ENCODE measurements at regions not wholly inside any gene's neighbourhood (a gene's known extent, or its start where the extent isn't known, plus 50 kb on each side); places are given as distances from the start of the nearest gene placed in this dataset.
"Not testable (repeated sequence)": the region's sequence is repeated elsewhere in the genome, so short reads cannot be mapped to it uniquely, and the experiment has no call there.

GRCh38 chr10:117454502-117454901 is 79.3 kb upstream of the PDZD8 start (continued):
- no peak for TF ChIP-seq ZBTB33 (IDR thresholded peaks at IDR 0.05)
- TF ChIP-seq JUND (IDR thresholded peaks at IDR 0.05) = no peak
- no peak for TF ChIP-seq FOXA2 (IDR thresholded peaks at IDR 0.05)

GRCh38 chr10:117453484-117453883 is 78.2 kb upstream of the PDZD8 start:
- 84% methylated on average over 5 of the region's 5 CpGs for WGBS
- DNase-seq (ENCODE audit: low spot score) = not testable (repeated sequence)

DNA sequence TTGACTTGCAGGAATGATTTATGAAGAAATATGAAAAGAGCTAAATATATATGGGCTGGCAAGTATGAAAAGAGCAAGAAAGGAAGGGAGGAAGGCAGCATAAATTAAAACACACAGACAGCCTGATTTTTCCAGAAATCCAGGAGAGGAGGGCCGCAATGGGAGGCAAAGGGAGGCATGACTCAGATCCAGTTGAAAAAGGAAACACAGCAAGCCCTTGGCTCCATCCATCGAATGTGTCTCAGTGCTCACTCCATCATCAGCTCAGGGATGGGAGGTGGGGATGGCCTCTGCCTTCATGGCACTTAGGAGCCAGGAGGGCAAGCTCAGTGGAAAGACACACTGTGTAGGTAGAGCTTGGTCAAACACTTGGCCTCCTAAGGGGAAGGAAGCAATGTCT is 75.7 kb upstream of the PDZD8 start:
- TF ChIP-seq FOXA1 (IDR thresholded peaks at IDR 0.05) = no peak
- TF ChIP-seq, protein P1, sequence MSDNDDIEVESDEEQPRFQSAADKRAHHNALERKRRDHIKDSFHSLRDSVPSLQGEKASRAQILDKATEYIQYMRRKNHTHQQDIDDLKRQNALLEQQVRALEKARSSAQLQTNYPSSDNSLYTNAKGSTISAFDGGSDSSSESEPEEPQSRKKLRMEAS (IDR thresholded peaks at IDR 0.05) = no peak
- no peak for TF ChIP-seq JUND (IDR thresholded peaks at IDR 0.05)
- TF ChIP-seq YY1 (IDR thresholded peaks at IDR 0.05) = no peak
- TF ChIP-seq NR2F2 (IDR thresholded peaks at IDR 0.05) = no peak
- no peak for TF ChIP-seq EGR1 (IDR thresholded peaks at IDR 0.05; ENCODE audit: low read depth in 2 of 2)
- TF ChIP-seq ZBTB33 (IDR thresholded peaks at IDR 0.05) = no peak
- no peak for TF ChIP-seq HNF4A (conservative IDR thresholded peaks at IDR 0.05)
- no peak for TF ChIP-seq ATF3 (IDR thresholded peaks at IDR 0.05)
- TF ChIP-seq RAD21 (IDR thresholded peaks at IDR 0.05) = no peak
- TF ChIP-seq SP1 (IDR thresholded peaks at IDR 0.05) = no peak
- TF ChIP-seq RXRA (IDR thresholded peaks at IDR 0.05) = no peak
- TF ChIP-seq, protein P2, sequence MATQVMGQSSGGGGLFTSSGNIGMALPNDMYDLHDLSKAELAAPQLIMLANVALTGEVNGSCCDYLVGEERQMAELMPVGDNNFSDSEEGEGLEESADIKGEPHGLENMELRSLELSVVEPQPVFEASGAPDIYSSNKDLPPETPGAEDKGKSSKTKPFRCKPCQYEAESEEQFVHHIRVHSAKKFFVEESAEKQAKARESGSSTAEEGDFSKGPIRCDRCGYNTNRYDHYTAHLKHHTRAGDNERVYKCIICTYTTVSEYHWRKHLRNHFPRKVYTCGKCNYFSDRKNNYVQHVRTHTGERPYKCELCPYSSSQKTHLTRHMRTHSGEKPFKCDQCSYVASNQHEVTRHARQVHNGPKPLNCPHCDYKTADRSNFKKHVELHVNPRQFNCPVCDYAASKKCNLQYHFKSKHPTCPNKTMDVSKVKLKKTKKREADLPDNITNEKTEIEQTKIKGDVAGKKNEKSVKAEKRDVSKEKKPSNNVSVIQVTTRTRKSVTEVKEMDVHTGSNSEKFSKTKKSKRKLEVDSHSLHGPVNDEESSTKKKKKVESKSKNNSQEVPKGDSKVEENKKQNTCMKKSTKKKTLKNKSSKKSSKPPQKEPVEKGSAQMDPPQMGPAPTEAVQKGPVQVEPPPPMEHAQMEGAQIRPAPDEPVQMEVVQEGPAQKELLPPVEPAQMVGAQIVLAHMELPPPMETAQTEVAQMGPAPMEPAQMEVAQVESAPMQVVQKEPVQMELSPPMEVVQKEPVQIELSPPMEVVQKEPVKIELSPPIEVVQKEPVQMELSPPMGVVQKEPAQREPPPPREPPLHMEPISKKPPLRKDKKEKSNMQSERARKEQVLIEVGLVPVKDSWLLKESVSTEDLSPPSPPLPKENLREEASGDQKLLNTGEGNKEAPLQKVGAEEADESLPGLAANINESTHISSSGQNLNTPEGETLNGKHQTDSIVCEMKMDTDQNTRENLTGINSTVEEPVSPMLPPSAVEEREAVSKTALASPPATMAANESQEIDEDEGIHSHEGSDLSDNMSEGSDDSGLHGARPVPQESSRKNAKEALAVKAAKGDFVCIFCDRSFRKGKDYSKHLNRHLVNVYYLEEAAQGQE (IDR thresholded peaks at IDR 0.05) = no peak
- no peak for TF ChIP-seq GABPA (IDR thresholded peaks at IDR 0.05 in 1 of 2, conservative IDR thresholded peaks at IDR 0.05 in 1 of 2)
- TF ChIP-seq, protein P3, sequence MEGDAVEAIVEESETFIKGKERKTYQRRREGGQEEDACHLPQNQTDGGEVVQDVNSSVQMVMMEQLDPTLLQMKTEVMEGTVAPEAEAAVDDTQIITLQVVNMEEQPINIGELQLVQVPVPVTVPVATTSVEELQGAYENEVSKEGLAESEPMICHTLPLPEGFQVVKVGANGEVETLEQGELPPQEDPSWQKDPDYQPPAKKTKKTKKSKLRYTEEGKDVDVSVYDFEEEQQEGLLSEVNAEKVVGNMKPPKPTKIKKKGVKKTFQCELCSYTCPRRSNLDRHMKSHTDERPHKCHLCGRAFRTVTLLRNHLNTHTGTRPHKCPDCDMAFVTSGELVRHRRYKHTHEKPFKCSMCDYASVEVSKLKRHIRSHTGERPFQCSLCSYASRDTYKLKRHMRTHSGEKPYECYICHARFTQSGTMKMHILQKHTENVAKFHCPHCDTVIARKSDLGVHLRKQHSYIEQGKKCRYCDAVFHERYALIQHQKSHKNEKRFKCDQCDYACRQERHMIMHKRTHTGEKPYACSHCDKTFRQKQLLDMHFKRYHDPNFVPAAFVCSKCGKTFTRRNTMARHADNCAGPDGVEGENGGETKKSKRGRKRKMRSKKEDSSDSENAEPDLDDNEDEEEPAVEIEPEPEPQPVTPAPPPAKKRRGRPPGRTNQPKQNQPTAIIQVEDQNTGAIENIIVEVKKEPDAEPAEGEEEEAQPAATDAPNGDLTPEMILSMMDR (IDR thresholded peaks at IDR 0.05; ENCODE audit: low read depth, low read length, missing input control) = no peak
- no peak for TF ChIP-seq FOXA2 (IDR thresholded peaks at IDR 0.05)
- 88% methylated on average over 2 of the region's 2 CpGs for WGBS
- H3K4me3 ChIP-seq (ENCODE audit: low read depth in 1 of 3, low read length in 3 of 3) = no peak overlapping the region
- no peaks in the 10 kb centered on the region for H3K9me3 ChIP-seq (ENCODE audit: control insufficient read depth in 4 of 4, low read length in 3 of 4)
- H3K27ac ChIP-seq (ENCODE audit: low read depth in 1 of 2, low read length in 2 of 2) = no peak overlapping the region
- H3K27me3 ChIP-seq (ENCODE audit: control insufficient read depth in 4 of 4, insufficient read depth in 4 of 4, low read length in 3 of 4) = no peaks in the 10 kb centered on the region
- no peaks in the 10 kb centered on the region for H3K36me3 ChIP-seq (ENCODE audit: control insufficient read depth in 4 of 4, insufficient read depth in 3 of 4, low read depth in 1 of 4, low read length in 3 of 4)
- H3K9ac ChIP-seq (ENCODE audit: low read depth in 1 of 2, low read length in 2 of 2) = no peak overlapping the region
- no peak for DNase-seq (ENCODE audit: low spot score)
- no peaks in the 10 kb centered on the region for H3K4me1 ChIP-seq (ENCODE audit: control insufficient read depth in 4 of 4, insufficient read depth in 4 of 4, low read length in 3 of 4)

More at GRCh38 chr10:117453484-117453883, 78.2 kb upstream of the PDZD8 start:
- H3K9ac ChIP-seq (ENCODE audit: low read depth in 1 of 2, low read length in 2 of 2); H3K9me3 ChIP-seq (ENCODE audit: control insufficient read depth in 4 of 4, low read length in 3 of 4); H3K27me3 ChIP-seq (ENCODE audit: control insufficient read depth in 4 of 4, insufficient read depth in 4 of 4, low read length in 3 of 4); H3K4me1 ChIP-seq (ENCODE audit: control insufficient read depth in 4 of 4, insufficient read depth in 4 of 4, low read length in 3 of 4); H3K36me3 ChIP-seq (ENCODE audit: control insufficient read depth in 4 of 4, insufficient read depth in 3 of 4, low read depth in 1 of 4, low read length in 3 of 4); H3K4me3 ChIP-seq (ENCODE audit: low read depth in 1 of 3, low read length in 3 of 3); H3K27ac ChIP-seq (ENCODE audit: low read depth in 1 of 2, low read length in 2 of 2): not testable (repeated sequence)
